ENCODE measurements at regions not wholly inside any gene's neighbourhood (a gene's known extent, or its start where the extent isn't known, plus 50 kb on each side); places are given as distances from the start of the nearest gene placed in this dataset.

DNA sequence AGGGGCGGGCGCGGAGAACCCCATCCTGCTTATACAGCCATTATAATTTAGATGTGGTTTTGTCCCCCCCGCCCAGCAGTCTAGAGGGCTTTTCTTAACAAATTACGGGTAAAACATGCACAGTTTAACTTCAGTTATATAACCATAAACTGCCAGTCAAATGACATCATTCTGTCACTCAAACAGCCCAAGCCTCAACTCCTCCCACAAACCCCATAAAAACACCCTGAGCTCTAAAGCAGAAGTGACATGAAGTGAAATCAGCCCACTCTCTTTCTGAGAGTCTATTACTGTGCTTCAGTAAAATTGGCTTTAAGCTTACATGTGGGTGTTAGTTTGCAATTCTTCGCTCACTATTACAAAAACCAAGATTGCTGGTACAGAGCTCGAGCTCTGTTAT, 705.1 kb upstream of the GCFC2 start:
- Histone ChIP-seq H3K36me3 (replicated peaks in 1 of 2; ENCODE audit: control insufficient read depth in 1 of 2, insufficient read depth in 2 of 2, low read length in 2 of 2) (no peaks in the 10 kb centered on the region), H4K20me1 (ENCODE audit: insufficient read depth, low read length) (no peaks in the 10 kb centered on the region), H3K27me3 (ENCODE audit: control insufficient read depth in 2 of 2, insufficient read depth in 2 of 2, low read length in 2 of 2) (no peaks in the 10 kb centered on the region), H3K27ac (ENCODE audit: low read depth in 1 of 2, low read length in 2 of 2) (no peak overlapping the region), H3K4me2 (replicated peaks; ENCODE audit: extremely low read depth, low read length, poor library complexity, severe bottlenecking) (no peak overlapping the region), H2AFZ (ENCODE audit: insufficient read depth, low read depth, low read length, poor library complexity, severe bottlenecking) (no peak overlapping the region), H3K4me1 (ENCODE audit: control insufficient read depth in 1 of 2, insufficient read depth in 2 of 2, low read length in 2 of 2) (no peaks in the 10 kb centered on the region), H3K79me2 (ENCODE audit: insufficient read depth, low read length) (no peaks in the 10 kb centered on the region), H3K9ac (ENCODE audit: insufficient read depth, low read length, poor library complexity, severe bottlenecking) (no peak overlapping the region), H3K9me3 (replicated peaks in 1 of 2; ENCODE audit: control insufficient read depth in 1 of 2, insufficient read depth in 1 of 2, low read length in 2 of 2) (peaks cover 0 to 6% of the 10 kb centered on the region in 2 donors), H3K4me3 (replicated peaks in 1 of 3; ENCODE audit: low read depth in 2 of 3, low read length in 3 of 3) (no peak overlapping the region)
- 100% methylated on average over 1 of the region's 7 CpGs for WGBS (ENCODE audit: insufficient coverage)
- peaks cover 0 to 1% (median 0%) of the 10 kb centered on the region in 3 donors for H3K27me3 Mint-ChIP-seq (ENCODE audit: low read depth in 3 of 3)
- H3K4me1 Mint-ChIP-seq: no peaks in the 10 kb centered on the region
- H3K27ac Mint-ChIP-seq: no peak overlapping the region
- H3K9me3 Mint-ChIP-seq: peaks cover 0 to 5% (median 3%) of the 10 kb centered on the region in 7 donors
- no peak overlapping the region for H3K4me3 Mint-ChIP-seq
- DNase-seq: no peak
- intact Hi-C loops (cut with micrococcal nuclease): no loop called here
- TF ChIP-seq, protein P1, sequence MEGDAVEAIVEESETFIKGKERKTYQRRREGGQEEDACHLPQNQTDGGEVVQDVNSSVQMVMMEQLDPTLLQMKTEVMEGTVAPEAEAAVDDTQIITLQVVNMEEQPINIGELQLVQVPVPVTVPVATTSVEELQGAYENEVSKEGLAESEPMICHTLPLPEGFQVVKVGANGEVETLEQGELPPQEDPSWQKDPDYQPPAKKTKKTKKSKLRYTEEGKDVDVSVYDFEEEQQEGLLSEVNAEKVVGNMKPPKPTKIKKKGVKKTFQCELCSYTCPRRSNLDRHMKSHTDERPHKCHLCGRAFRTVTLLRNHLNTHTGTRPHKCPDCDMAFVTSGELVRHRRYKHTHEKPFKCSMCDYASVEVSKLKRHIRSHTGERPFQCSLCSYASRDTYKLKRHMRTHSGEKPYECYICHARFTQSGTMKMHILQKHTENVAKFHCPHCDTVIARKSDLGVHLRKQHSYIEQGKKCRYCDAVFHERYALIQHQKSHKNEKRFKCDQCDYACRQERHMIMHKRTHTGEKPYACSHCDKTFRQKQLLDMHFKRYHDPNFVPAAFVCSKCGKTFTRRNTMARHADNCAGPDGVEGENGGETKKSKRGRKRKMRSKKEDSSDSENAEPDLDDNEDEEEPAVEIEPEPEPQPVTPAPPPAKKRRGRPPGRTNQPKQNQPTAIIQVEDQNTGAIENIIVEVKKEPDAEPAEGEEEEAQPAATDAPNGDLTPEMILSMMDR (IDR thresholded peaks at IDR 0.05): no peak
- H3K36me3 Mint-ChIP-seq: no peaks in the 10 kb centered on the region

- DNase-seq: no peak
- Histone ChIP-seq H3K36me3 (replicated peaks in 1 of 2; ENCODE audit: control insufficient read depth in 1 of 2, insufficient read depth in 2 of 2, low read length in 2 of 2) (no peaks in the 10 kb centered on the region), H3K9me3 (replicated peaks in 1 of 2; ENCODE audit: control insufficient read depth in 1 of 2, insufficient read depth in 1 of 2, low read length in 2 of 2) (peaks cover 6 to 7% of the 10 kb centered on the region in 2 donors), H2AFZ (ENCODE audit: insufficient read depth, low read depth, low read length, poor library complexity, severe bottlenecking) (no peak overlapping the region), H3K4me1 (ENCODE audit: control insufficient read depth in 1 of 2, insufficient read depth in 2 of 2, low read length in 2 of 2) (no peaks in the 10 kb centered on the region), H3K9ac (ENCODE audit: insufficient read depth, low read length, poor library complexity, severe bottlenecking) (no peak overlapping the region), H3K27ac (ENCODE audit: low read depth in 1 of 2, low read length in 2 of 2) (no peak overlapping the region), H4K20me1 (ENCODE audit: insufficient read depth, low read length) (no peaks in the 10 kb centered on the region), H3K27me3 (ENCODE audit: control insufficient read depth in 2 of 2, insufficient read depth in 2 of 2, low read length in 2 of 2) (no peaks in the 10 kb centered on the region), H3K4me3 (replicated peaks in 1 of 3; ENCODE audit: low read depth in 2 of 3, low read length in 3 of 3) (no peak overlapping the region), H3K4me2 (replicated peaks; ENCODE audit: extremely low read depth, low read length, poor library complexity, severe bottlenecking) (no peak overlapping the region), H3K79me2 (ENCODE audit: insufficient read depth, low read length) (no peaks in the 10 kb centered on the region)
- no peak overlapping the region for H3K4me3 Mint-ChIP-seq
- H3K27me3 Mint-ChIP-seq (ENCODE audit: low read depth in 3 of 3): peaks cover 0 to 1% (median 0%) of the 10 kb centered on the region in 3 donors
- TF ChIP-seq, protein P1 (IDR thresholded peaks at IDR 0.05): no peak
- intact Hi-C loops (cut with micrococcal nuclease): no loop called here
- no peak overlapping the region for H3K27ac Mint-ChIP-seq
- no peaks in the 10 kb centered on the region for H3K36me3 Mint-ChIP-seq
- H3K9me3 Mint-ChIP-seq: peaks cover 4 to 15% (median 7%) of the 10 kb centered on the region in 7 donors
- H3K4me1 Mint-ChIP-seq: no peaks in the 10 kb centered on the region
These were observed 702.7 kb upstream of the GCFC2 start for GRCh38 chr2:76413436-76413835.
